CD4-positive, CD25-positive, alpha-beta regulatory T cell (primary cell): ENCODE measurements at regions not wholly inside any gene's neighbourhood (a gene's known extent, or its start where the extent isn't known, plus 50 kb on each side); places are given as distances from the start of the nearest gene placed in this dataset.

Source experiments
- ATAC-seq, 2 donors: fragments of 150-1000 bp; cut with Tn5 transposase; one replicate each; pipeline ENCODE4 v1.10.0; 2021; ENCODE audit warnings: low read depth in 2 of 2, moderate number of reproducible peaks in 2 of 2, moderate library complexity in 1 of 2
- DNase-seq, 3 donors: peaks; one replicate each; pipeline versions ENCODE4 v3.0.0 to v3.0.0-alpha.2; 2012 to 2022; ENCODE audit warnings: mixed read lengths in 1 of 3
- H3K27ac ChIP-seq: one replicate; pipeline ENCODE4 v1.7.0; 2013; ENCODE audit warnings: mild to moderate bottlenecking, low read length; ENCODE audit not compliant: insufficient read depth, poor library complexity, severe bottlenecking
- H3K27me3 ChIP-seq: one replicate; pipeline ENCODE4 v1.7.0; 2013; ENCODE audit warnings: low read length; ENCODE audit not compliant: control insufficient read depth, insufficient read depth
- H3K36me3 ChIP-seq: one replicate; pipeline ENCODE4 v1.7.0; 2013; ENCODE audit warnings: mild to moderate bottlenecking, low read length, moderate library complexity; ENCODE audit not compliant: control insufficient read depth, insufficient read depth
- H3K4me1 ChIP-seq: 2 replicates; pipeline ENCODE4 v1.7.0; 2013; ENCODE audit warnings: mild to moderate bottlenecking, low read length; ENCODE audit not compliant: insufficient read depth, control insufficient read depth, poor library complexity, severe bottlenecking
- H3K4me3 ChIP-seq: one replicate; pipeline ENCODE4 v1.7.0; 2013; ENCODE audit warnings: low read depth, mild to moderate bottlenecking, low read length, moderate library complexity
- H3K9me3 ChIP-seq, 2 experiments: 1 replicate in 1 of 2; 2 replicates in 1 of 2; pipeline ENCODE4 v1.7.0; 2013; ENCODE audit warnings: low read length in 2 of 2, mild to moderate bottlenecking in 1 of 2, moderate library complexity in 1 of 2; ENCODE audit not compliant: control insufficient read depth in 2 of 2
- H3K27ac Mint-ChIP-seq, 3 donors: one replicate each; pipeline ENCODE4 v1.8.0; 2020 to 2022; ENCODE audit warnings: mild to moderate bottlenecking in 3 of 3, mixed read lengths in 3 of 3, moderate library complexity in 2 of 3
- H3K27me3 Mint-ChIP-seq: one replicate; pipeline ENCODE4 v1.8.0; 2022; ENCODE audit warnings: mild to moderate bottlenecking, mixed read lengths
- H3K36me3 Mint-ChIP-seq: one replicate; pipeline ENCODE4 v1.8.0; 2020; ENCODE audit warnings: mixed read lengths
- H3K4me1 Mint-ChIP-seq, 4 donors: one replicate each; pipeline ENCODE4 v1.8.0; 2020 to 2022; ENCODE audit warnings: mixed read lengths in 4 of 4, mild to moderate bottlenecking in 1 of 4
- H3K4me3 Mint-ChIP-seq, 4 donors: one replicate each; pipeline ENCODE4 v1.8.0; 2020 to 2022; ENCODE audit warnings: mild to moderate bottlenecking in 4 of 4, mixed read lengths in 4 of 4, moderate library complexity in 3 of 4
- H3K9me3 Mint-ChIP-seq, 7 donors: one replicate each; pipeline ENCODE4 v1.8.0; 2020 to 2022; ENCODE audit warnings: mixed read lengths in 7 of 7, mild to moderate bottlenecking in 3 of 7, moderate library complexity in 2 of 7

DNA sequence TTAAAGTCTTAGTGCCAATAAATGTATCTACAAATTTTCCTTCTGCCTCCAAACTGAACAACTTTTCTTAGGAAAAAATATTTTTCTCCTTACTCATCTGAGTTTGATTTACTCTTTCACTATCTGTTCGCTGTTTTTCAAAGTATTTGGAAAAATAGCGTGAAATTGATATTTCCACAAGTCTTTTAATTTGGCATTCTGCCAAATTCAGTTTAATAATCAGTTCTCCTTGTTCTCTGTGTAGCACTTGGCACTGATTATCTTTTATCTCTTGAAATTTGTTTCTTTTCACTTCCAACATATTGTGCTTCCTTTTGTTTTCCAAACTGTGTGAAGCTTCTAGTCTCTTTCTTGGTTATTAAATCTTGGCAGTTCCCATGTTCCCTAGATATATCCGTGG, 559.8 kb downstream of the RPL10L start:
- H3K9me3 ChIP-seq = peaks cover 0 to 5% of the 10 kb centered on the region in 2 experiments
- Mint-ChIP-seq H3K9me3 (peaks cover 1 to 29% (median 6%) of the 10 kb centered on the region in 7 donors), H3K27me3 (no peaks in the 10 kb centered on the region), H3K27ac (no peak overlapping the region), H3K4me1 (no peaks in the 10 kb centered on the region), H3K4me3 (no peak overlapping the region), H3K36me3 (no peaks in the 10 kb centered on the region)
- H3K36me3 ChIP-seq = no peaks in the 10 kb centered on the region
- no peak overlapping the region for H3K27ac ChIP-seq
- H3K27me3 ChIP-seq = no peaks in the 10 kb centered on the region
- DNase-seq (no peak), ATAC-seq (no peak)
- H3K4me1 ChIP-seq = no peaks in the 10 kb centered on the region
- no peak overlapping the region for H3K4me3 ChIP-seq

DNA sequence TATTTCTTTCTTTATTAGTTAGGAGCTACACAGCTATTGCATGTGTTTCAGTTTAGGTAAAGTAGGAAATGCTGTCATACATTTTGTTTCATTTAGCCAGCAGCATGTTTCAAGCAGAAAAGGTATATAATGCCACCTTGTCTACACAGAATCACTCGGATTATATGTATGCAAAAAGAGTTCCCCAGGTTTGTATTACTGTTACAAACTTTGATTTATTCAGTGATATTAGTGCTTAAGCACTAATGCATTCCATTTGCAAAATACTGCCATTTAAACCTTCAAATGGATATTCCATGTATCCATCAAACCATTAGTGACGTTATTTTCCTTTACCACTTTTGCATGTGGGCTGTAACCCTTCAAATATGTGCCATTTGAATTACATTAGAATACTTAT, 564.0 kb downstream of the RPL10L start:
- no peak overlapping the region for H3K27ac Mint-ChIP-seq
- no peaks in the 10 kb centered on the region for H3K27me3 Mint-ChIP-seq
- Histone ChIP-seq H3K27me3 (no peaks in the 10 kb centered on the region), H3K4me1 (no peaks in the 10 kb centered on the region), H3K4me3 (no peak overlapping the region), H3K36me3 (no peaks in the 10 kb centered on the region), H3K27ac (no peak overlapping the region), H3K9me3 (no peaks in the 10 kb centered on the region)
- DNase-seq (no peak), ATAC-seq (no peak)
- no peaks in the 10 kb centered on the region for H3K36me3 Mint-ChIP-seq
- no peak overlapping the region for H3K4me3 Mint-ChIP-seq
- H3K4me1 Mint-ChIP-seq = no peaks in the 10 kb centered on the region
- H3K9me3 Mint-ChIP-seq = peaks cover 1 to 26% (median 5%) of the 10 kb centered on the region in 7 donors

GRCh38 chr14:46074061-46074460, 577.5 kb downstream of the RPL10L start:
- Mint-ChIP-seq H3K36me3 (no peaks in the 10 kb centered on the region), H3K27ac (no peak overlapping the region), H3K27me3 (no peaks in the 10 kb centered on the region), H3K4me3 (no peak overlapping the region), H3K4me1 (no peaks in the 10 kb centered on the region), H3K9me3 (peaks cover 0 to 15% (median 1%) of the 10 kb centered on the region in 7 donors)
- H3K4me1 ChIP-seq = no peaks in the 10 kb centered on the region
- ATAC-seq = no peak
- H3K27ac ChIP-seq = no peak overlapping the region
- no peaks in the 10 kb centered on the region for H3K9me3 ChIP-seq
- no peaks in the 10 kb centered on the region for H3K27me3 ChIP-seq
- no peak overlapping the region for H3K4me3 ChIP-seq
- no peak for DNase-seq
- no peaks in the 10 kb centered on the region for H3K36me3 ChIP-seq

DNA sequence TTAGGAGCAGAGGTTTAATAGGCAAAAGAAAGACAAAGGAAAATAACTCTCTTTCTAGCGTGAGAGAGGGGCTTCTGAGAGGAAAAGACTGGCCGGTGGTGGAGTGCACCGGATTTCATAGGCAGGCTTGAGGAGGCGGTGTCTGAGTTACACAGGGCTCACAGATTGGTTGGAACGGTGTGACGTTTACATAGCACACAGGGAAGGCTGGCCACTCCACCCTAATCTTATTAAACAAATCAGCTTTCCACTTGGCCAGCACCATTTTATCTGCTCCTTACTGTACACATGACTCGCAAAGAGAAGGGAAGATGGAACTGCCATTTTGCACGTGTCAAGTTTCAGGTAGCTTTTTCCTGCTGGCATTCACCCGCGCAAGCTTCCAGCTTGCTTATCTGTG, 587.7 kb downstream of the RPL10L start:
- H3K4me1 Mint-ChIP-seq = no peaks in the 10 kb centered on the region
- ATAC-seq = no peak
- peaks cover 2 to 30% (median 12%) of the 10 kb centered on the region in 7 donors for H3K9me3 Mint-ChIP-seq
- H3K4me3 ChIP-seq = no peak overlapping the region
- peaks cover 0 to 2% of the 10 kb centered on the region in 2 experiments for H3K9me3 ChIP-seq
- H3K27me3 ChIP-seq = no peaks in the 10 kb centered on the region
- DNase-seq = no peak
- H3K36me3 ChIP-seq = no peaks in the 10 kb centered on the region
- no peak overlapping the region for H3K4me3 Mint-ChIP-seq
- no peak overlapping the region for H3K27ac Mint-ChIP-seq
- no peak overlapping the region for H3K27ac ChIP-seq
- no peaks in the 10 kb centered on the region for H3K27me3 Mint-ChIP-seq
- H3K36me3 Mint-ChIP-seq = no peaks in the 10 kb centered on the region
- H3K4me1 ChIP-seq = no peaks in the 10 kb centered on the region

DNA sequence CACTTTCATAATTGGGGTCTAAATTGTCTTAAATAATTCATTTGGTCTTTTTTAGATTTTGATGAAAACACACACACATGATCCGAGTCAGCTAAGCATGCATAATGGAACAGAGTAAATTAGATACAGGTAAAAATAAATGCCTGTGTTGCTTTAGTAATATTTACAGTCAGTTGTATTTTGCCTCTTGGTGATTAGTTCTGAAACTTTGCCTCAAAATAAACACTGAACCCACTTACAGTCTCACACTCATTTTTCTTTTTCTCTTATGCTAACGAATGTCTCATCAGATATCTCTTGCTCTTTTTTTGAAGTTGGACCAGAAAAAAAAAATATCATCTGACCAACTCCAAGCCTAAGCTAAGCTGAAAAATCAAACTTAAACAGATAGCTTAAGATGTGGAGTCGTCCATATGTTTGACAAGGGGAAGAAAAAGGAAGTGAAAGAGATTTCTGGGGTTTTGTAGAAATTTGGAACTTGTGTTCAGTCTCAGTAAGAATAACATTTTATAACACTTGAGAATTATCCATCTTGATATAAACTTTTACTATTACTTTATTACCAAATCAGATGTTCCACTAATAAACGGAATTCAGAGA, 592.5 kb downstream of the RPL10L start:
- H3K4me1 ChIP-seq = no peaks in the 10 kb centered on the region
- H3K4me1 Mint-ChIP-seq = no peaks in the 10 kb centered on the region
- H3K27ac Mint-ChIP-seq = no peak overlapping the region
- H3K9me3 Mint-ChIP-seq = peaks cover 2 to 27% (median 9%) of the 10 kb centered on the region in 7 donors
- H3K9me3 ChIP-seq = peaks cover 2 to 4% of the 10 kb centered on the region in 2 experiments
- ATAC-seq (no peak), DNase-seq (no peak)
- no peak overlapping the region for H3K4me3 ChIP-seq
- no peaks in the 10 kb centered on the region for H3K27me3 ChIP-seq
- no peak overlapping the region for H3K4me3 Mint-ChIP-seq
- no peaks in the 10 kb centered on the region for H3K27me3 Mint-ChIP-seq
- no peak overlapping the region for H3K27ac ChIP-seq
- no peaks in the 10 kb centered on the region for H3K36me3 Mint-ChIP-seq
- no peaks in the 10 kb centered on the region for H3K36me3 ChIP-seq

GRCh38 chr14:46057799-46058198, 593.8 kb downstream of the RPL10L start:
- H3K27me3 ChIP-seq = no peaks in the 10 kb centered on the region
- Mint-ChIP-seq H3K36me3 (no peaks in the 10 kb centered on the region), H3K9me3 (peaks cover 0 to 26% (median 7%) of the 10 kb centered on the region in 7 donors), H3K27me3 (no peaks in the 10 kb centered on the region), H3K4me1 (no peaks in the 10 kb centered on the region), H3K4me3 (no peak overlapping the region), H3K27ac (no peak overlapping the region)
- H3K4me3 ChIP-seq = no peak overlapping the region
- DNase-seq = no peak
- H3K36me3 ChIP-seq = no peaks in the 10 kb centered on the region
- no peak for ATAC-seq
- H3K9me3 ChIP-seq = peaks cover 0 to 4% of the 10 kb centered on the region in 2 experiments
- H3K4me1 ChIP-seq = no peaks in the 10 kb centered on the region
- no peak overlapping the region for H3K27ac ChIP-seq

GRCh38 chr14:46054526-46054925, 597.1 kb downstream of the RPL10L start:
- ATAC-seq (no peak), DNase-seq (no peak)
- no peaks in the 10 kb centered on the region for H3K36me3 Mint-ChIP-seq
- H3K4me3 ChIP-seq = no peak overlapping the region
- H3K9me3 Mint-ChIP-seq = peaks cover 0 to 15% (median 2%) of the 10 kb centered on the region in 7 donors
- peaks cover 0 to 4% of the 10 kb centered on the region in 2 experiments for H3K9me3 ChIP-seq
- no peaks in the 10 kb centered on the region for H3K27me3 ChIP-seq
- H3K27ac Mint-ChIP-seq = no peak overlapping the region
- no peak overlapping the region for H3K4me3 Mint-ChIP-seq
- no peaks in the 10 kb centered on the region for H3K4me1 Mint-ChIP-seq
- H3K27me3 Mint-ChIP-seq = no peaks in the 10 kb centered on the region
- H3K36me3 ChIP-seq = no peaks in the 10 kb centered on the region
- H3K27ac ChIP-seq = no peak overlapping the region
- no peaks in the 10 kb centered on the region for H3K4me1 ChIP-seq

- H3K4me3 Mint-ChIP-seq = no peak overlapping the region
These were observed 598.4 kb downstream of the RPL10L start for GRCh38 chr14:46053221-46053620.

More at GRCh38 chr14:46053221-46053620, 598.4 kb downstream of the RPL10L start:
- H3K4me3 ChIP-seq = no peak overlapping the region
- H3K9me3 ChIP-seq = peaks cover 0 to 4% of the 10 kb centered on the region in 2 experiments
- H3K27me3 Mint-ChIP-seq = no peaks in the 10 kb centered on the region
- peaks cover 0 to 19% (median 2%) of the 10 kb centered on the region in 7 donors for H3K9me3 Mint-ChIP-seq
- H3K27me3 ChIP-seq = no peaks in the 10 kb centered on the region
- H3K36me3 ChIP-seq = no peaks in the 10 kb centered on the region
- ATAC-seq (no peak), DNase-seq (no peak)
- H3K4me1 ChIP-seq = no peaks in the 10 kb centered on the region
- H3K36me3 Mint-ChIP-seq = no peaks in the 10 kb centered on the region
- no peak overlapping the region for H3K27ac Mint-ChIP-seq
- H3K4me1 Mint-ChIP-seq = no peaks in the 10 kb centered on the region
- H3K27ac ChIP-seq = no peak overlapping the region
